ENCODE measurements at regions not wholly inside any gene's neighbourhood (a gene's known extent, or its start where the extent isn't known, plus 50 kb on each side); places are given as distances from the start of the nearest gene placed in this dataset.

GRCh38 chr2:22998359-22998758, 386.6 kb upstream of the KLHL29 start:
- H3K36me3 ChIP-seq (replicated peaks in 1 of 2; ENCODE audit: control insufficient read depth in 1 of 2, insufficient read depth in 2 of 2, low read length in 2 of 2) = no peaks in the 10 kb centered on the region
- no peak overlapping the region for H3K4me2 ChIP-seq (ENCODE audit: low read depth, low read length)
- no TSS peak for BruUV-seq (replicated peaks)
- ChIA-PET POLR2A (no interaction called here), CTCF (ENCODE audit: low intra/inter-chr PET ratio, low total read pairs) (no interaction called here)
- H3K27ac ChIP-seq (ENCODE audit: extremely low read length, insufficient read depth, low read length) = no peak overlapping the region
- 45% methylated on average over 3 of the region's 3 CpGs for WGBS (ENCODE audit: low lambda C conversion rate)
- H3K4me3 ChIP-seq (replicated peaks in 1 of 3; ENCODE audit: insufficient read depth in 1 of 3, low read depth in 2 of 3, low read length in 3 of 3) = no peak overlapping the region
- H2AFZ ChIP-seq (ENCODE audit: low read length) = no peak overlapping the region
- no peaks in the 10 kb centered on the region for H3K4me1 ChIP-seq (ENCODE audit: insufficient read depth, low read length)
- FAIRE-seq = no peak
- no peak for ATAC-seq
- no peak for DNase-seq (ENCODE audit: low spot score)
- no peaks in the 10 kb centered on the region for H3K27me3 ChIP-seq (ENCODE audit: control insufficient read depth in 1 of 2, insufficient read depth in 2 of 2, low read length in 2 of 2)
- peak; percentile 65 for TF ChIP-seq CEBPB (IDR thresholded peaks at IDR 0.05; ENCODE audit: borderline replicate concordance, low read depth, low read length)
- TF ChIP-seq POLR2G (IDR thresholded peaks at IDR 0.05; ENCODE audit: low read depth, low read length) = no peak
- TF ChIP-seq ZNF441 (CRISPR knock-in tag; IDR thresholded peaks at IDR 0.05; ENCODE audit: borderline replicate concordance) = no peak
- TF ChIP-seq ZNF737 (CRISPR knock-in tag; IDR thresholded peaks at IDR 0.05; ENCODE audit: borderline replicate concordance) = no peak
- TF ChIP-seq ZNF337 (CRISPR knock-in tag; IDR thresholded peaks at IDR 0.05; ENCODE audit: borderline replicate concordance, low read depth) = no peak
- TF ChIP-seq ZNF790 (CRISPR knock-in tag; IDR thresholded peaks at IDR 0.05; ENCODE audit: borderline replicate concordance) = no peak
- TF ChIP-seq ZKSCAN5 (CRISPR knock-in tag; IDR thresholded peaks at IDR 0.05) = no peak
- no peak for TF ChIP-seq ZNF501 (CRISPR knock-in tag; IDR thresholded peaks at IDR 0.05)
- H3K79me2 ChIP-seq (ENCODE audit: insufficient read depth, low read length) = no peaks in the 10 kb centered on the region
- H3K9ac ChIP-seq (ENCODE audit: insufficient read depth, low read depth, low read length) = no peak overlapping the region
- intact Hi-C loops (cut with micrococcal nuclease; ENCODE audit: unreplicated experiment) = no loop called here
- in situ Hi-C loops (cut with HindIII; ENCODE audit: extremely low pct_ligation_motif_present, low pct_unique_long_range_greater_than_20kb) = no loop called here
- no peaks in the 10 kb centered on the region for H3K9me3 ChIP-seq (ENCODE audit: low read length)
- no peaks in the 10 kb centered on the region for H4K20me1 ChIP-seq (ENCODE audit: insufficient read depth, low read length)

- Histone ChIP-seq H3K27ac (ENCODE audit: extremely low read length, insufficient read depth, low read length) (no peak overlapping the region), H3K4me2 (ENCODE audit: low read depth, low read length) (no peak overlapping the region), H2AFZ (ENCODE audit: low read length) (no peak overlapping the region), H3K4me1 (ENCODE audit: insufficient read depth, low read length) (no peaks in the 10 kb centered on the region), H4K20me1 (ENCODE audit: insufficient read depth, low read length) (no peaks in the 10 kb centered on the region), H3K4me3 (replicated peaks in 1 of 3; ENCODE audit: insufficient read depth in 1 of 3, low read depth in 2 of 3, low read length in 3 of 3) (no peak overlapping the region), H3K9me3 (ENCODE audit: low read length) (no peaks in the 10 kb centered on the region), H3K36me3 (replicated peaks in 1 of 2; ENCODE audit: control insufficient read depth in 1 of 2, insufficient read depth in 2 of 2, low read length in 2 of 2) (no peaks in the 10 kb centered on the region), H3K79me2 (ENCODE audit: insufficient read depth, low read length) (no peaks in the 10 kb centered on the region), H3K9ac (ENCODE audit: insufficient read depth, low read depth, low read length) (no peak overlapping the region), H3K27me3 (ENCODE audit: control insufficient read depth in 1 of 2, insufficient read depth in 2 of 2, low read length in 2 of 2) (no peaks in the 10 kb centered on the region)
- in situ Hi-C loops (cut with HindIII; ENCODE audit: extremely low pct_ligation_motif_present, low pct_unique_long_range_greater_than_20kb) (no loop called here), intact Hi-C loops (cut with micrococcal nuclease; ENCODE audit: unreplicated experiment) (no loop called here)
- ChIA-PET CTCF (ENCODE audit: low intra/inter-chr PET ratio, low total read pairs) (no interaction called here), POLR2A (no interaction called here)
- no peak for FAIRE-seq
- no peak for DNase-seq (ENCODE audit: low spot score)
- 18% methylated on average over 4 of the region's 4 CpGs for WGBS (ENCODE audit: low lambda C conversion rate)
- no peak for ATAC-seq
- no TSS peak for BruUV-seq (replicated peaks)
- TF ChIP-seq ZNF292 (CRISPR knock-in tag; IDR thresholded peaks at IDR 0.05; ENCODE audit: borderline replicate concordance, low read depth) = no peak
- no peak for TF ChIP-seq MAFG (CRISPR knock-in tag; IDR thresholded peaks at IDR 0.05)
- TF ChIP-seq MBD4 (IDR thresholded peaks at IDR 0.05; ENCODE audit: borderline replicate concordance, low read length) = no peak
- no peak for TF ChIP-seq CREB3 (CRISPR knock-in tag; IDR thresholded peaks at IDR 0.05)
- no peak for TF ChIP-seq ZNF576 (CRISPR knock-in tag; IDR thresholded peaks at IDR 0.05)
- TF ChIP-seq BORCS8-MEF2B (CRISPR knock-in tag; IDR thresholded peaks at IDR 0.05) = no peak
- TF ChIP-seq ZNF644 (CRISPR knock-in tag; IDR thresholded peaks at IDR 0.05; ENCODE audit: low read depth) = no peak
- no peak for TF ChIP-seq MLX (CRISPR knock-in tag; IDR thresholded peaks at IDR 0.05)
- TF ChIP-seq CTCF (CRISPR knock-in tag; IDR thresholded peaks at IDR 0.05) = no peak
- TF ChIP-seq ZNF260 (CRISPR knock-in tag; IDR thresholded peaks at IDR 0.05; ENCODE audit: borderline replicate concordance, low read depth) = no peak
Measured at GRCh38 chr2:22999951-23000350, 385.0 kb upstream of the KLHL29 start.

Measured in HepG2 (cell line).